Peyer's patch (tissue), 4 donors: ENCODE measurements at regions not wholly inside any gene's neighbourhood (a gene's known extent, or its start where the extent isn't known, plus 50 kb on each side); places are given as distances from the start of the nearest gene placed in this dataset.

Experiments
- DNase-seq, 3 donors: peaks; one replicate each; pipeline ENCODE4 v3.0.0-alpha.2; 2017 to 2019
- H3K27ac ChIP-seq, 4 donors: fragments of 200-600 bp; sonication (generic); one replicate each; pipeline ENCODE4 v1.5.1; 2016 to 2019
- H3K27me3 ChIP-seq, 2 donors: fragments of 200-600 bp; sonication (generic); one replicate each; pipeline ENCODE4 v1.5.1; 2019
- H3K36me3 ChIP-seq, 3 donors: fragments of 200-600 bp; sonication (generic); one replicate each; pipeline ENCODE4 v1.5.1; 2016 to 2019
- H3K4me1 ChIP-seq, 4 donors: fragments of 200-600 bp; sonication (generic); one replicate each; pipeline ENCODE4 v1.5.1; 2016 to 2019
- H3K4me3 ChIP-seq, 4 donors: fragments of 200-600 bp; sonication (generic); 1 replicate in 3 of 4; 2 replicates in 1 of 4; pipeline ENCODE4 v1.5.1; 2016 to 2019; ENCODE audit warnings: mild to moderate bottlenecking in 1 of 4
- H3K9me3 ChIP-seq, 4 donors: fragments of 200-600 bp; sonication (generic); one replicate each; pipeline ENCODE4 v1.5.1; 2016 to 2019; ENCODE audit warnings: mild to moderate bottlenecking in 1 of 4
- POLR2A ChIP-seq, 2 donors: fragments of 450-650 bp; IDR thresholded peaks; one replicate each; pipeline ENCODE4 v1.5.1; 2017; ENCODE audit warnings: antibody characterized with exemption in 2 of 2, mild to moderate bottlenecking in 2 of 2, moderate library complexity in 2 of 2
- TF ChIP-seq, protein P1 (sequence below), 6 experiments: fragments of 450-650 bp in 4 of 6; fragments of 200-600 bp in 2 of 6; sonication (generic) in 1 of 6; IDR thresholded peaks; one replicate each; pipeline ENCODE4 v1.5.1; 2017 to 2019; ENCODE audit warnings: antibody characterized with exemption in 6 of 6, mild to moderate bottlenecking in 3 of 6, moderate library complexity in 1 of 6

DNA sequence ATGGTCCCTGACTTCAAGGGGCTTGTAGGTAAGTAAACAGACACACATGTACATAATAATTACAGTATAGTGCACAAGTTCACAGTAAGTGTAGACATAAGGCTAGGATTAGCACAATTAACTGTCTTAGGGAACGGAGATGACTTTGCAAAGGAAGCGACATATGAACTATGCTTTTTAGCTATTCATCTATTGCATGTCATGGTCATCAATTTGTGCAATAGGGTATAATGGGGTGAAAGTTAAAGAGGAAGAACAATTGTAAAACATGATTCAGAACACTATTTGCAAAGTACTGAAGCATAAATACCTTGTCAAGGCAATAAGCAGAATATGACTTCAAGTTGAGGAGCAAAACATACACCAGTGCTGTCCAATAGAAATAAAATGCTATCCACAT is 112.3 kb upstream of the SLC8A1 start:
- Histone ChIP-seq H3K4me3 (no peak overlapping the region), H3K4me1 (no peaks in the 10 kb centered on the region), H3K27me3 (no peaks in the 10 kb centered on the region), H3K36me3 (no peaks in the 10 kb centered on the region), H3K27ac (no peak overlapping the region), H3K9me3 (no peaks in the 10 kb centered on the region)
- TF ChIP-seq, protein P1, sequence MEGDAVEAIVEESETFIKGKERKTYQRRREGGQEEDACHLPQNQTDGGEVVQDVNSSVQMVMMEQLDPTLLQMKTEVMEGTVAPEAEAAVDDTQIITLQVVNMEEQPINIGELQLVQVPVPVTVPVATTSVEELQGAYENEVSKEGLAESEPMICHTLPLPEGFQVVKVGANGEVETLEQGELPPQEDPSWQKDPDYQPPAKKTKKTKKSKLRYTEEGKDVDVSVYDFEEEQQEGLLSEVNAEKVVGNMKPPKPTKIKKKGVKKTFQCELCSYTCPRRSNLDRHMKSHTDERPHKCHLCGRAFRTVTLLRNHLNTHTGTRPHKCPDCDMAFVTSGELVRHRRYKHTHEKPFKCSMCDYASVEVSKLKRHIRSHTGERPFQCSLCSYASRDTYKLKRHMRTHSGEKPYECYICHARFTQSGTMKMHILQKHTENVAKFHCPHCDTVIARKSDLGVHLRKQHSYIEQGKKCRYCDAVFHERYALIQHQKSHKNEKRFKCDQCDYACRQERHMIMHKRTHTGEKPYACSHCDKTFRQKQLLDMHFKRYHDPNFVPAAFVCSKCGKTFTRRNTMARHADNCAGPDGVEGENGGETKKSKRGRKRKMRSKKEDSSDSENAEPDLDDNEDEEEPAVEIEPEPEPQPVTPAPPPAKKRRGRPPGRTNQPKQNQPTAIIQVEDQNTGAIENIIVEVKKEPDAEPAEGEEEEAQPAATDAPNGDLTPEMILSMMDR (IDR thresholded peaks at IDR 0.05): no peak
- TF ChIP-seq POLR2A (IDR thresholded peaks at IDR 0.05): no peak
- DNase-seq: no peak

DNA sequence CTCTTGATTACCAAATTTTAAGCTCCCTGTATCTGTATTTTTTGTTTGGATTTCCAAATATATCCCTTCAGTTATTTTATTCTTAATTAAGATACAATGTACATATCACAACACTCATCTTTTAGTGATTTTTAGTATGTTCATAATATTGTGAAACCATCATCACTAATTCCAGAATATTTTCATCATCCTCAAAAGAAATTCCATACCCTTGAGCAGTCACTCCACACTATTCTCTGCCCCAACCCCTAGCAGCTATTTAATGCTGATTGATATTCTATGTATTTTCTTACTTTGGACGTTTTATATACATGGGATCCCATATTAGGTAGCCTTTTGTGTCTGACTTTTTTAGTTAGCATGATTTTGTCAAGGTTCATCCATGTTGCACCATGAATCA is 127.4 kb upstream of the SLC8A1 start:
- TF ChIP-seq, protein P1 (IDR thresholded peaks at IDR 0.05): no peak
- no peak for TF ChIP-seq POLR2A (IDR thresholded peaks at IDR 0.05)
- H3K27me3 ChIP-seq: no peaks in the 10 kb centered on the region
- H3K4me3 ChIP-seq: no peak overlapping the region
- no peaks in the 10 kb centered on the region for H3K9me3 ChIP-seq
- H3K27ac ChIP-seq: no peak overlapping the region
- DNase-seq: no peak
- H3K4me1 ChIP-seq: no peaks in the 10 kb centered on the region
- H3K36me3 ChIP-seq: no peaks in the 10 kb centered on the region

- Histone ChIP-seq H3K27me3 (no peaks in the 10 kb centered on the region), H3K4me3 (no peak overlapping the region), H3K9me3 (no peaks in the 10 kb centered on the region), H3K4me1 (no peaks in the 10 kb centered on the region), H3K27ac (no peak overlapping the region), H3K36me3 (no peaks in the 10 kb centered on the region)
- TF ChIP-seq, protein P1 (IDR thresholded peaks at IDR 0.05): no peak
- TF ChIP-seq POLR2A (IDR thresholded peaks at IDR 0.05): no peak
- DNase-seq: no peak
Measured at GRCh38 chr2:40584432-40584831, 132.5 kb upstream of the SLC8A1 start.

DNA sequence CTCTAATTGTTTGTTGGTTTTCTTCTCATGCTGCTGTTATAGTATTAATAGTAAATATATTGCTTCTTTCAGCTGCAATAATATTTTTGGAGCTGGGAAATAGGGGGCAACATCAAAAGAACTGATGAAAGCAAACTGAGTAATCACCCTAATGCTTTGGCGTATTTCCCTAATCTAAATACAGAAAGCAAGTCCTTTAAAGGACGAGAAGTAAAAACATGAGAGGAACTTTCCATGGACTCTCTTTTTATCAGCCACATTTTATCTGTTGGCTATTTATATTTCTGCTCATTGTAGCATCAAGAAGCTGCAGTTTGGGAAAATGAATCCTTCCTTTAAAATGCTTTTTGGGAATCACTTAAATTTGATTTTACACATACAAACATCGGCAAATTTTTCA is 139.9 kb upstream of the SLC8A1 start:
- H3K4me3 ChIP-seq: no peak overlapping the region
- TF ChIP-seq, protein P1 (IDR thresholded peaks at IDR 0.05): no peak
- no peak for TF ChIP-seq POLR2A (IDR thresholded peaks at IDR 0.05)
- DNase-seq: no peak
- no peaks in the 10 kb centered on the region for H3K4me1 ChIP-seq
- no peak overlapping the region for H3K27ac ChIP-seq
- H3K9me3 ChIP-seq: no peaks in the 10 kb centered on the region
- H3K36me3 ChIP-seq: no peaks in the 10 kb centered on the region
- no peaks in the 10 kb centered on the region for H3K27me3 ChIP-seq

- Histone ChIP-seq H3K9me3 (no peaks in the 10 kb centered on the region), H3K27ac (no peak overlapping the region), H3K27me3 (no peaks in the 10 kb centered on the region), H3K4me1 (no peaks in the 10 kb centered on the region), H3K4me3 (no peak overlapping the region), H3K36me3 (no peaks in the 10 kb centered on the region)
- TF ChIP-seq POLR2A (IDR thresholded peaks at IDR 0.05): no peak
- TF ChIP-seq, protein P1 (IDR thresholded peaks at IDR 0.05): no peak
- no peak for DNase-seq
Measured at GRCh38 chr2:40592218-40592617, 140.3 kb upstream of the SLC8A1 start.

DNA sequence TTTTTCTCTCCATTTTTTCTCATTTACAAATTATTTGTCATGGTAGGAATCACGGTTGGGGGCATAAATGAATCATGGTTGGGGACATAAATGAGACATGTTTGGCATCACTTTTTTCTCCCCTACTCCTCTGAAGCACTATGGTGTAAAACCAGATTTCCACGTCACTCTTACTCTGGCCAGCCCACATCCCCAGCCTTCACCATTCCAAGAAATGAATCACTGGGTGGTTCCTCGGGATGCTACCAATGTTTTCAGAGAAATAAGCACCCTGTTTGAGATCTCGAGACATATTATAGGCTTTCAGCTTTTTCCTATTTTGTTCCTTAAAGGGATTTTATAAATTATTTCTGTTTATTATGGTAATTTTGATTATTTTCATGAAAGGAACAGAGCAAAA is 155.0 kb upstream of the SLC8A1 start:
- TF ChIP-seq, protein P1 (IDR thresholded peaks at IDR 0.05): no peak
- no peak for TF ChIP-seq POLR2A (IDR thresholded peaks at IDR 0.05)
- H3K9me3 ChIP-seq: peaks cover 0 to 4% (median 0%) of the 10 kb centered on the region in 4 donors

More for the DNA sequence above, 155.0 kb upstream of the SLC8A1 start:
- DNase-seq: no peak
- Histone ChIP-seq H3K27ac (no peak overlapping the region), H3K4me1 (no peaks in the 10 kb centered on the region), H3K4me3 (no peak overlapping the region), H3K36me3 (no peaks in the 10 kb centered on the region), H3K27me3 (no peaks in the 10 kb centered on the region)
